Colonic mucosa (tissue), 4 donors: ENCODE measurements at regions not wholly inside any gene's neighbourhood (a gene's known extent, or its start where the extent isn't known, plus 50 kb on each side); places are given as distances from the start of the nearest gene placed in this dataset.

Experiments
- DNase-seq: peaks from one replicate; pipeline ENCODE4 v3.0.0-alpha.2; 2020
- H3K27ac ChIP-seq: fragments of 200-600 bp; one replicate; pipeline ENCODE4 v1.8.0; 2021
- H3K27me3 ChIP-seq: fragments of 200-600 bp; one replicate; pipeline ENCODE4 v1.8.0; 2021
- H3K36me3 ChIP-seq: fragments of 200-600 bp; one replicate; pipeline ENCODE4 v1.8.0; 2021
- H3K4me1 ChIP-seq: fragments of 200-600 bp; one replicate; pipeline ENCODE4 v1.8.0; 2021; ENCODE audit warnings: mild to moderate bottlenecking
- H3K4me3 ChIP-seq: fragments of 200-600 bp; one replicate; pipeline ENCODE4 v1.8.0; 2021
- H3K9ac ChIP-seq, 2 donors: one replicate each; pipeline ENCODE4 v1.7.0; 2013; ENCODE audit warnings: control low read depth in 2 of 2, low read depth in 2 of 2, low read length in 2 of 2
- H3K9me3 ChIP-seq: fragments of 200-600 bp; one replicate; pipeline ENCODE4 v1.8.0; 2021
- intact Hi-C: fragments of 100-400 bp; cut with DNase I; formaldehyde crosslinking; loops from one replicate; pipeline ENCODE4 v1.14.1; 2022
- TF ChIP-seq, protein P1 (sequence below): fragments of 200-600 bp; IDR thresholded peaks from one replicate; pipeline ENCODE4 v1.8.0; 2022; ENCODE audit warnings: antibody characterized with exemption, mild to moderate bottlenecking
- donor health status: healthy.
- donor health status: DM: no; HTN: no; CAD: no.
- donor health status: DM: no; HTN: no; CAD: no.

DNA sequence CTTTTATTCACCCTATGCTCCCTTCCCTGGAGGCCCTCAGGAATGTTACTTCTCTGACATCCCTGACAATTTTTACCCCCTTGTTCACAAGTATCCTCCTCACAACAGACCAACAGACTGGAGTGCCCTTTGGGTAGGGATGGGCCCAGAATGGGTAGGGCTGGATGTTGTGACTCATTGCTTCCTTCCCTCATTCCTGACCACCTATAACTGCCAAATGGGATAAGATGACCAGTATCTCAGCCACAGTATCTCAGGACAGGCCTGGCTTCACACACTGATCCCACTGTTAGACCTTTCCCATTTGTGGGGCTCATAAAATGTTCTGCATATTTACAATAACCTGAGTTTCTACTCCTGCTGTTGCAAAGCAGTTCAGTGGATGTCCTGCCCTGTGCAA is 223.0 kb upstream of the LRFN2 start:
- H3K9me3 ChIP-seq, result no peaks in the 10 kb centered on the region
- TF ChIP-seq, protein P1, sequence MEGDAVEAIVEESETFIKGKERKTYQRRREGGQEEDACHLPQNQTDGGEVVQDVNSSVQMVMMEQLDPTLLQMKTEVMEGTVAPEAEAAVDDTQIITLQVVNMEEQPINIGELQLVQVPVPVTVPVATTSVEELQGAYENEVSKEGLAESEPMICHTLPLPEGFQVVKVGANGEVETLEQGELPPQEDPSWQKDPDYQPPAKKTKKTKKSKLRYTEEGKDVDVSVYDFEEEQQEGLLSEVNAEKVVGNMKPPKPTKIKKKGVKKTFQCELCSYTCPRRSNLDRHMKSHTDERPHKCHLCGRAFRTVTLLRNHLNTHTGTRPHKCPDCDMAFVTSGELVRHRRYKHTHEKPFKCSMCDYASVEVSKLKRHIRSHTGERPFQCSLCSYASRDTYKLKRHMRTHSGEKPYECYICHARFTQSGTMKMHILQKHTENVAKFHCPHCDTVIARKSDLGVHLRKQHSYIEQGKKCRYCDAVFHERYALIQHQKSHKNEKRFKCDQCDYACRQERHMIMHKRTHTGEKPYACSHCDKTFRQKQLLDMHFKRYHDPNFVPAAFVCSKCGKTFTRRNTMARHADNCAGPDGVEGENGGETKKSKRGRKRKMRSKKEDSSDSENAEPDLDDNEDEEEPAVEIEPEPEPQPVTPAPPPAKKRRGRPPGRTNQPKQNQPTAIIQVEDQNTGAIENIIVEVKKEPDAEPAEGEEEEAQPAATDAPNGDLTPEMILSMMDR, result no peak
- intact Hi-C loops, result no loop called here

DNA sequence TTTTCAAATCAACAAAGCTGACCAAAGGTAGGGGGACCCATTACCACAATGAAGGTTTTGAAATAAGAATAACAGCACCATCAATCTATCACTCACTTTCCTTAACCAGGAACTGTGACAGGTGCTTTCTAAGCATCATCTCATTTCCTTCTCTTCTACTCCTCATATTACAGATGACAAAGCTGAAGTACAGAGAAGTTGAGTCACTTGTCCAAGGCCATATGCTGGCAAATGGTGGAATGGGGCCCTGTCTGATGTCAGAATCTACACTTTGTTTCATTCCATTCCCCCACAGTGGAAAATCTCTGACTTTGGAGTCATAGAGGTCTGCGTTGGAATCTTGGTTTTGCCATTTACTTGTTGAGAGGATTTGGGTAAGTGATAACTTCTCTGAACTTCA is 222.5 kb upstream of the LRFN2 start:
- H3K9me3 ChIP-seq, result no peaks in the 10 kb centered on the region
- TF ChIP-seq, protein P1, result no peak
- no peaks in the 10 kb centered on the region for H3K4me1 ChIP-seq
- no peaks in the 10 kb centered on the region for H3K36me3 ChIP-seq
- H3K27ac ChIP-seq, result no peak overlapping the region
- H3K27me3 ChIP-seq, result no peaks in the 10 kb centered on the region
- no peak overlapping the region for H3K9ac ChIP-seq
- DNase-seq, result no peak
- no peak overlapping the region for H3K4me3 ChIP-seq
- intact Hi-C loops, result no loop called here

More for the DNA sequence above, 223.0 kb upstream of the LRFN2 start:
- no peaks in the 10 kb centered on the region for H3K27me3 ChIP-seq
- no peak overlapping the region for H3K4me3 ChIP-seq
- no peaks in the 10 kb centered on the region for H3K36me3 ChIP-seq
- no peak overlapping the region for H3K9ac ChIP-seq
- no peak for DNase-seq
- no peak overlapping the region for H3K27ac ChIP-seq
- H3K4me1 ChIP-seq, result no peaks in the 10 kb centered on the region

DNA sequence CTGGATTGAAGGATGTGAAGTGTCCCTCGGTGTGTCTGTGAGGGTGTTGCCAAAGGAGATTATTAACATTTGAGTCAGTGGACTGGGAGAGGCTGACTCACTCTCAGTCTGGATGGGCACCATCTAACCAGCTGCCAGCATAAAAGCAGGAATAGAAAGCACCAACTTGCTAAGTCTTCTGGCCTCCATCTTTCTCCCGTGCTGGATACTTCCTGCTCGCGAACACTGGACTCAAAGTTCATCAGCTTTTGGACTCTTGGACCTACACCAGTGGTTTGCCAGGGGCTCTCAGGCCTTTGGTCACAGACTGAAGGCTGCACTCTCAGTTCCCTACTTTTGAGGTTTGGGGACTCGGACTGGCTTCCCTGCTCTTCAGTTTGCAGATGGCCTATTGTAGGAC is 220.3 kb upstream of the LRFN2 start:
- no peaks in the 10 kb centered on the region for H3K9me3 ChIP-seq
- TF ChIP-seq, protein P1, result no peak
- H3K27ac ChIP-seq, result no peak overlapping the region
- no peaks in the 10 kb centered on the region for H3K36me3 ChIP-seq
- intact Hi-C loops, result no loop called here
- no peak overlapping the region for H3K4me3 ChIP-seq
- H3K9ac ChIP-seq, result no peak overlapping the region
- no peaks in the 10 kb centered on the region for H3K27me3 ChIP-seq
- DNase-seq, result no peak
- no peaks in the 10 kb centered on the region for H3K4me1 ChIP-seq

DNA sequence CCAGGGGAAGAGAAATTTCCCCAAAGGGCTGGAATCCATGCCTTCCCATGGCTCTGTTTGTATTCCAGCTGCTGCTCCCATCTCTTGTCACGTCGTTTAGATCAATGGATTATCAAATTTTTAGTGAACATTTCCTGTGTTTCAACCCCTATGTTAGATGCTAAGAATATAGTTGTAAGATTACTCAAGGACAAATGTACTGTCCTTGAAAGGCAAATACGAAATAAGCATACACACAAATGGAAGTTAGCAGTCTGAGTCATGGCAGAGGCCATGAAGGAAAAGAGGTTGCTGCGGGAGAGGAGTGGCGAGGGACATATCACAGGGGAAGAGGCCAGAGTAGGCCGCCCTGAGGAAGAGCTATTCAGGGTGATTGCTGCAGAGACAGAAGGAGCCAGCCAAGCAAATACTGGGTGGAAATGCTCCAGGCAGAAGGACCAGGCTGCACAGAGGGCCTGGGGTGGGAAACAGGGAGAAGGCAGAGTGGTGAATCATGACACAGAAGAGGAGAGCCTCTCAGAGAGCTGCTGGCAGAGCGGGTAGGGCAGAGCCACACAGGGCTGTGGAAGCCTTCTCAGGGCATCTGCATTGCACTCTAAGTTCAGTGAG is 219.2 kb upstream of the LRFN2 start:
- Histone ChIP-seq H3K27ac (no peak overlapping the region), H3K4me1 (no peaks in the 10 kb centered on the region), H3K36me3 (no peaks in the 10 kb centered on the region), H3K27me3 (no peaks in the 10 kb centered on the region), H3K9ac (no peak overlapping the region), H3K9me3 (no peaks in the 10 kb centered on the region), H3K4me3 (no peak overlapping the region)
- DNase-seq, result no peak
- intact Hi-C loops, result no loop called here
- TF ChIP-seq, protein P1, result no peak

DNA sequence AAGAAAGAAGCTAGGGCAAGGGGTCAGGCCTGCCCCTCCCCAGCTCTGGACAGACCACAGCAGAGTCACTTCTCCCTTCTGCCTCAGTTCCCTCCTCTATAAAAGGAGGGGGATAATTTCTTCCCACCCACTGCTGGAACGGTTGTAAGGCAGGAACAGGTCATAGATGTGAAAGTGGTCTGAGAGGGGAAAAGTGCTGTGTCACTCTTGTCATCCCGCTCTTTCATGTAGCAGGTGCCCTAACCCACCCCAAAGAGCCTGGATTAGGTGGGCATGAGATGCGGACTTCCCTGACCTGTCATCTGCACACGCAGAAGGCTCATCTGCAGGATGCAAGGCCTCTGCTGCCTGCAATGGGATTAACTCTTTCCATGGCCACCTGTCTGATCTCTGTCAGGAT is 218.2 kb upstream of the LRFN2 start:
- H3K27me3 ChIP-seq, result no peaks in the 10 kb centered on the region
- TF ChIP-seq, protein P1, result no peak
- H3K27ac ChIP-seq, result no peak overlapping the region
- no peak for DNase-seq
- H3K4me1 ChIP-seq, result no peaks in the 10 kb centered on the region
- intact Hi-C loops, result no loop called here
- no peak overlapping the region for H3K4me3 ChIP-seq
- no peaks in the 10 kb centered on the region for H3K9me3 ChIP-seq
- H3K9ac ChIP-seq, result no peak overlapping the region
- H3K36me3 ChIP-seq, result no peaks in the 10 kb centered on the region
